ENCODE measurements at regions not wholly inside any gene's neighbourhood (a gene's known extent, or its start where the extent isn't known, plus 50 kb on each side); places are given as distances from the start of the nearest gene placed in this dataset.
A peak's percentile ranks its signal among the peaks of the same experiment; 100 is the strongest.
"Not testable (repeated sequence)": the region's sequence is repeated elsewhere in the genome, so short reads cannot be mapped to it uniquely, and the experiment has no call there.

DNA sequence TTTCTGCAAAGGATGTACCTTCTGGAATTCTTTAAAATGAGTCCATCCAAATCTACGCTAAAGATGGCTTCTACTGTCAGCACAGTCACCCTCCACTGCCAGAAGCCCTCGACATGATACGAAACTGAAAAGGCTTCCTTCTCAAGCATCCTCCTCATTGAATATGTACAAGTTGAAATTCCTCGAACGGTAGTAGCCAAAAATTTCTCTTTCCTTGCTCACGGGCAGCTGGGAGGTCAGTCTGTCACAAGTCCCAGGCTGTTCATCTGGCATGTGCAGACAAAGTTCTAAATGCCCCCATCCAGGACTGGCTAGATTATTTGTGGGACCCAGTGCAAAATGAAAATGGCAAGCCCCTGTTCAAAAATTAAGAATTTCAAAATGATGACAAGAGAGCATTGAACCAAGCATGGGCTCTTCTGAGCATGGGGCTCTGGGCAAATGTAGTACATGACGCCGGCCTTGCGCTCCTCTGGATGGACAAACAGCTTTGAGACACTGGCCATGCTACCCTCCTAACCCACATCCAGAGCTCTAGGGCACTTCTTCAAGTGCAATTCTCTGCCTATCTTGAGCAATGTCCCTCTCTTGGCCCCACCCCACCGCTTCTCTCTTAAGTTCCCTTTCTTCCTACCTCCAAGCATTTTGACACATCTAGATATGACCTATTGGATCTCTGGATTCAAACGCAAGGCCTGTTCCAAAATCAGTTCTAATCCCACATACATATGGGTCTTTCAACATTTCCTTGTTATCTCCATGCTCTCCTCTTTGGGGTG, 78.9 kb upstream of the FLT1 start:
- DNase-seq (ENCODE audit: low read depth) = no peak

DNA sequence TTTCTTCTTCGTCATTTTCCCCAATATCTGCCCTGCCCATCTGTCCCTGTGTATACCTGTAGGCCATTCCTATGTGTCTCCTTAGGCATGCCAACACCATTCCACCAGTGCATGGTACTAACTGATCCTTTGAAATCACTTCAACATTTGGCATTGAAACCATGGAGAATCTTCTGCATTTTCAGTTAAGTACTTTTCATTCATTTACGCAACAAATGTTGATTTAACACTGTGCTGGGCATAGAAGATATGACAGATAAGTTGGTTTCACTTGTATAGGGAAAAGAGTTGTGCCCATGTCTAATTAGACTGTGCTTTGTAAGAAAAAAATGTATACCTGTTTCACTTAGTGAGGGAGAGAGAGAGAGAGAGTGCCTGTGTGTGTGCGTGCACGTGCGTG, 77.9 kb upstream of the FLT1 start:
- DNase-seq (ENCODE audit: low read depth) = no peak

DNA sequence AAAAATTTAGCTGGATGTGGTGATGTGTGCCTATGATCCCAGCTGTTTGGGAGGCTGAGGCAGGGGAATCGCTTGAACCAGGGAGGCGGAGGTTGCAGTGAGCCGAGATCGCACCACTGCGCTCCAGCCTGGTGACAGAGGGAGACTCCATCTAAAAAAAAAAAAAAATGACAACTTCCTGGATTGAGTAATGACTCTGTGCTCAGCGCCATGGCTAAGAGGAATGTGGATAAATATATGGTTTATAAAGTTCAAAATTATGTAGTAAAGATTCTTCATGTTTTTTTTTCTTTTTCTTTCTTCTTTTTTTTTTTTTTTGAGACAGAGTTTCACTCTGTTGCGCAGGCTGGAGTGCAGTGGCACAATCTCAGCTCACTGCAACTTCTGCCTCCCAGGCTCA, 75.4 kb upstream of the FLT1 start:
- not testable (repeated sequence) for DNase-seq (ENCODE audit: low read depth)

DNA sequence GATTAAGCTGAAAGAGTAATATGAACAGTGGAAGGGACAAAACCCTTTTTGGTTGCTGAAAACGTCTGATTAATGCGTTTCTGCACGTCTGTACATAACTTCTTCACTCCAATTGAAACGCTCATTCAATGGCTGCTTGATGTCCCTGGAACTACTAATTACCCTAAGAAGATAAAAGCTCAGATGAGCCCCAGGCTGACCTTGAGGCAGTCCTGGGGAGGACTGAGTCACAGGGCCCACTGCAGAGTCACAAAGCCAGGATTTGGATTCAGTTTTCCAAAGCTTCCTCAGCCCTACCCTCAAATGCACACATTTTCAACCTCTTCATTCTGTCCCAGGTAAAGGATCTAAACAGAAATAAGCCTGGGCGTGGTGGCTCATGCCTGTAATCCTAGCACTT, 75.0 kb upstream of the FLT1 start:
- no peak for DNase-seq (ENCODE audit: low read depth)

DNA sequence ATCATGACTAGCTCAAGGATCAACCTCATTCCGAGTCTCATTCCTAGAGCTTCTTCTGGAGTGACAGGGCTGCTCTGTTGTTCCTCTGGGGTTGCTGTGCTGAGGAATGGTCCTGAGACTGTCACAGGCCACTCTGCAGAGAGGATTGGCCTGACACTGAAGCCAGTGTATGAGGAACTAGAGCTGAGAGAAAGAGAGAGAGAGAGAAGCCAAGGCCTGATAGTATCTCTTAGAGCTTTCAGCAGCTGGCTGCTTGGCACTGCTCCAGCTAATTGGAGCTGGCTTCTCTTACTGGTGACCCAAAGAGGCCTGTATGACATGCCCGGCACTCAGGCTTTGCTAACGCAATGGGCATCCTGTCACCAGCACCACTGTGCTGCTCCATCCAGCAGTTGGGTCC, 73.4 kb upstream of the FLT1 start:
- no peak for DNase-seq (ENCODE audit: low read depth)

DNA sequence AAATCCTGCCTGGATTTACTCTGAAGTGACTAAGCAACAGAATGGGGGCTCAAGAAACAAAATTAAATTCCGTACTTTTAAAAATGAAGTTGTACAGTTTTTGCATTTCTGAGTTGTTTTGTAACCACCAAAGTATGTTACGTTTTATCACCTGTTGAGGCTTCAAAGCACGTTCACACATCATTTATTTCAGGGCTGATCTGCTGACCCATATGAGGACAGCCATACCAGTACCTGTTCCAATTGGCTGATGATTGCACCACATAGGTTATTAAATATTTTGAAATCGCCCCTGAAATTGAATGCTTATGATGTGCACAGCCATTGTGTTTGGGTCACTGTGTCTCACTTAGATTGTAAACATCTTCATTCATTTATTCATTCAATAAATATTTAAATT, 72.0 kb upstream of the FLT1 start:
- no peak for DNase-seq (ENCODE audit: low read depth)

DNA sequence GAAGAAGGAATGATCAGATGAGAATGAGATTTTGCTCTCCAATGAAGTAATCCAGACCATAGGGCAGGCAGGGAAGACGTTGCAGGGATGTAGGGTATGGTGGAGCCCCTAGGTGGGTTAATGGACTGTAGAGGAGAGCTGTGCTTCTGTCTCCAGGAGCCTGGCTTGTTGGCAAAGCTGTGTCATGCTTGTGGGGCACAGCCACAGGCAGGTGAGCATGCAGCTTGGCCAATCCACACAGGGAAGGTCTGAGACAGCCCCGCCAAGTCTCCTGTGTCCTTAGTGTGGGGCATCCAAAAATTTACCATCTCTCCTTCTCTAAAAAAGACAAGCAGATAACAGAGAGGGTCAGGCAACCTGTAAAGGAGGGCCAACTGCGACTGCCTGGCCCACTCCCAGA, 71.4 kb upstream of the FLT1 start:
- DNase-seq (ENCODE audit: low read depth) = no peak

DNA sequence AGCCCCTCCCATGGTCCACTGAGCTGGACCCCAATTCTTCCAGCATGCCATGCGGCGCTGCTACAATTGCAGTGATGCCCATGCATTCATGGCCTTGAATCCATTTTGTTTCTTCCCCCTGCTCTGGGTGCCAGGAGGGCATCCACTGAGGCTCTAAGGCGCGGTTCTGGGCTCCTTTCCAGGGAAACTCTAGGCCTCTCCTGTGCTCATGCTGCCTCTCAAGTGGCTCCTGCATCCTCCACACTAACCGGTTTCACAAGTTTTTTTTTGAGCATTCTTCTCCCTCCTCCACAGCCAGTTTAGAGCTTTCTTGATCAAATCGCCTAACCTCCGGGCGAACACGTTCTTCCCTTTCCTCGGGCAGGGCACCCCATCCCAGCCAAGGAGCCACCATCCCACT, 69.1 kb upstream of the FLT1 start:
- no peak for DNase-seq (ENCODE audit: low read depth)

DNA sequence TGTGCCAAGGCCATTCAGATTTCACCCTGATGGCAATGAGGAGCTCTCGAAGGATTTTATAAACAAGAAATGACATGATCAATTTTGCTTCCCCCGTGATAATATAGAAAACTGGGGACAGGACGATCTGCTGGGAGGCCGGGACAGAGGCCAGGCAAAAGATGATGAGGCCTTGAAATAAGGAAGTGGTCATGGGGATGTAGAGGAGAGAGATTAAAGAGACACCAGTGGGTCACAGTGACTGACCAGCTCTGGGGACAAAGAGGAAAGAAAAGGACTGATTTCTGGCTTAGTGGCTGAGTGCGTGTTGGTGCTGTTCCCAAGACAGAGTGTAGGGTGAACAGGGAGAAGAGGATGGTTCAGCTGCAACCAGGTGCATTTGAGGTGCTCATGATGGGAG, 68.7 kb upstream of the FLT1 start:
- no peak for DNase-seq (ENCODE audit: low read depth)

DNA sequence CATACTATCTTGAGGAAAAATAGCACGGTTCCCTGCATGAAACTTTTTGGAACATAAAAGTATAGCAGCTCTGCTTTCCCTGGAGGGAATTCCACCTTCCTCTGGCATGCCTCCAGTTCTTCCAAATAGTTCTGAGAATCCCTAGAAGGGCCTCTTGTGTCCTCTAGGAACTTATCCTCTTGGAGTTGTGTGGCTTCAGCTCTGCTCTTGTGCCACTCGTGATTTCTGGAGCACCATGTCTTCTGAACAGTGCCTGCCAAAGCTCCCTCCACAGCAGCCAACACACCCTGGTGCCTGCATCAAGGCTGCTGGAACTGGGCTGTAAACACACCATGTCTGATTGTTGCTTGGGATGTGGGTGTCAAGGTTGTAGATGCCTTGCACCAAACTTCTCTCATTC, 65.7 kb upstream of the FLT1 start:
- no peak for DNase-seq (ENCODE audit: low read depth)

DNA sequence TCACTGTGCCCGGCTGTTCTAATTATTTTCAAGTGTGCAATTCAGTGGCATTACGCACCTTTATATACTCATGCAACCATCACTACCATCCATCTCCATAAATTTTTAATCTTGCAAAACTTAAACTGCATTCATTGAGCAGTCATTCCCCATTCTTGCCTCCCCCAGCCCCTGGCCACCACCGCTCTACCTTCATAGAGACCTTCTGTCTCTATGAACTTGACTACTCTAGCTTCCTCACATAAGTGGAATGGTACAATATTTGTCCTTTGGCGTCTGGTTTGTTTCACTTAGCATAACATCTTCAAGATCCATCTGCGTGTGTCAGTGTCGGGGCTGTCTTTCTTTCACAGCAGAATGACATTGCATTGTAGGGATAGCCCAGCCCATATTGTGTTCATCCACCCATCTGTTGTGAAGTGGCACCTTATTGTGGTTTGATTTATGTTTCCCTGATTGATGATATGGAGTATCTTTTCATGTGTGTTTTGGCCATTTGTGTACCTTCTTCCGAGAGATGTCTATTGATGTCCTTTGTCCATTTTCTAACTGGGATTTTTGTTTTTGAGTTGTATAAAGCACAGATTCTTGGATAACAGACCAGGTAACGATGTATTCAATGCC, 64.8 kb upstream of the FLT1 start:
- no peak for DNase-seq (ENCODE audit: low read depth)

DNA sequence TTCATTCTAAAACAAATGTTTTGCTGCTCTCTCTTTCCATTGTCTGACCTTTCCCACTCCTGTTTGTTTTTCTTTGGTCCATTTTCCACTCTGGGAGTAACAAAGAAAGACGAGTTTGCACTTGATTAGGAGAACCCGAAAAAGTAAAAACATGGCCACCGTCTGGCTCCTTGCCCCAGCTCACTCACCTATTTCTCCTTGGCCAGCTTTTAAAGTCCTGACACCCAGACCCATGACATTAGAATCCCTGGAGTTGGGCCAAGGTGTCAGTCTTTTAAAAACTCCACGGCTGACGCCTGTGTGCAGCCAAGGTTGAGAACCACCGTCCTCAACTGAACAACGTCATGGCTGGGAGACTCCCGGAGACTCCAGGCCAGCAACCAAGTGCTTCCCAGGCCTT, 63.6 kb upstream of the FLT1 start:
- DNase-seq (ENCODE audit: low read depth) = no peak

DNA sequence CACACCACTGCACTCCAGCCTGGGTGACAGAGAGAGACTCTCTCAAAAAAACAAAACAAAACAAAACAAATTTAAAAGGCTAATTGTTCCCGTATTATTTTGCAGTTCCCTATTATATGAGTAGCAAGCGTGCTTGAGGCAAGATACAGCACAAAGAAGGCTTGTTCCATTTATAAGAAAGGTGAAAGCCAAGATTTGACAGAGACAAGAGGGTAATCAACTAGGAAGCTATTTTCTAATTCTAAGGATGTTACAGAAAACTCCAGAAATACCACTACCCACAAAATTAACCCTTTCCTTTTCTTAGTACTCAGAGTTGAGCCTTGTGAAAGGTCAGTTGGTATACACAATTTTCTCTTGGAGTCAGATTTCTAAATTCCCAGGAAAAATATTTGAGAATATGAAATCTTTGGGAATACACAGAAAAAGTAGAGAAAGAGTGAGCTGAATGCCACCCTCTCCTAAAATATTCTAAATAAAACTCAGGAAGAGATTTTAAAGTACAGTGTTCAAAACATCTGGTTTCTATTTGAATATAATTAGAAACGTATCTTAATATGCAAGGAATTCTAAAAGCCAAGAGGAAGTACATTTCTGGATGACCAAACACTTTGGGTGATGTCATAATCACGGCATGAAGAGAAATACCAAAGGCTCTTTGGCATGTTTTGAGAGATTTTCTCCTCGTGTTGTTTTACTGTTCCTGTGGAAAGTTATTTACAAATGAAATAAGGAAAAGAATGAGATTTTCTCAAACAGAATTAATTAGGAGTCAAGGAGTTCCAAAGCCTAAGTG, 63.0 kb upstream of the FLT1 start:
- peak; percentile 22 for DNase-seq (ENCODE audit: low read depth)

DNA sequence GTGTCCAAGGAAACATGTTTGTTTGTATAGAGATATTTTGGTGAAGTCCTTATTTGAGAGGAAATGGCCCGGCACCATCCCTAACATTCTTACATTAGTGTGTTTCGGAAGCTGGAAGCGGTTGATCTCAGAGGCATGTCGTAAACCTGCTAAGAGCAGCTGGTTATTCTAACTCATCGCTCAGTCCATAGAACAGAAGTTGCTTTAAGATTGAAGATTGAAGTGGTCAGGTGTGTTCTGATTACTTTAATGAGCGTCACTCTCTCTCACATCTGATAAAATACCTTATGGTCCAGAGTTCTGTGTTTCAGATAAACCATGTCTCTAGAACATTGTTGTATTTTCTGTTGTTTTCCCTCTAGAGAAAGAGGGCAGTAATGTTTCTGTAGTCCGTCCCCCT, 60.2 kb upstream of the FLT1 start:
- no peak for DNase-seq (ENCODE audit: low read depth)

DNA sequence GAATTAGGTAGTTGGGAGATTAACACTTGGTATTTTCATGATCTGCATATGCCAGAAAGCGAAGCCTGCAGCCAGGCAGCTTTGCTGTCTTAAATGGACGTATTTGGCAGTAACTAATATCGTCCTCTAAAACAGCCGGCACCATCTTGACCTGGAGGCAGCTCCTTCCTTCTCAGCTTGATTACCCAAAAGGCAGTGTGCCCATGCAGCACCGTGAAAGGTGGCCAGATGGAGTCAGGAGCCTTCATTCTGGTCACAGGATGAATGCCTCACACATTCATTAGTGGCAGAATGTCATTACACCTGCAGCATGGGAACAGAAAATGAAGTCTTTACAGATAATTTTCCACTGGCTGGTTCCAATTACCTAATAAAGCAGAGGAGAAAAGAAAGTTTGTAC, 59.0 kb upstream of the FLT1 start:
- no peak for DNase-seq (ENCODE audit: low read depth)

DNA sequence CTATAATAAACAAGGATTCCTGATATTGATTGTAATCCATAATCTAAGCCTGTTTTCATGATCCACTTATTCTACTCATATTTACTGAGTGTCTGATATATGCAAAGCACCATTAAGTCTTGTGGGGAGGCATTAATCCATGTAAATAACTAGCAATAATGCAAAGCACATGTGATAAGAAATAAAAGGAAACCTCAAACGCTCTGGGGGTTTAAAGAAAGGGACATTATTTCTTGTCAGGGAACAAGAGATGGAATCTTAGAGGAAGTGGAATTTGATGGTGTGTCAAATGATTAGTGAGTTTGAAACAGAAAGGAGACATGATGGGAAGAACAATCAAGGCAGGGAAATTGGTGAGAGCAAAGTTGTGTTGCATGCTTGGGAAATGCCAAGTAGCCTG, 57.4 kb upstream of the FLT1 start:
- no peak for DNase-seq (ENCODE audit: low read depth)

DNA sequence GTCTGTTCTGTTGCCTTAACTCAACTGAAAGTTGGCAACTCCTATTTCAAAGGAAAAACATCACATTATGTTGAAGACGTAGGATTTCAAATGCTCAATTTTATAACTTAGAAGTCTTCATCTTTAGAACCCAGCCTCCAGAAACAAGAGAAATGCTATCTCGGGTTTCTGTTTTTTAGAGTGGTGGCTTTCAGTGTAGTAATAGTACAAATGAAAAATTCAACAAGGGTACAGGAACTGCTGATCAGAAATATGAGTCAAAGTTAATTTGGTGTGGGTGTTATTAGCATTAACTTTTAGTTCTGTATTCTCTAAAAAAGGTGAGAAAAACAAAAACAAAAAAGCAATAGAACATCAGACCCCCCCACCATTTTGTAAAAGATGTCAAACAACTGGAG, 56.6 kb upstream of the FLT1 start:
- DNase-seq (ENCODE audit: low read depth) = no peak

DNA sequence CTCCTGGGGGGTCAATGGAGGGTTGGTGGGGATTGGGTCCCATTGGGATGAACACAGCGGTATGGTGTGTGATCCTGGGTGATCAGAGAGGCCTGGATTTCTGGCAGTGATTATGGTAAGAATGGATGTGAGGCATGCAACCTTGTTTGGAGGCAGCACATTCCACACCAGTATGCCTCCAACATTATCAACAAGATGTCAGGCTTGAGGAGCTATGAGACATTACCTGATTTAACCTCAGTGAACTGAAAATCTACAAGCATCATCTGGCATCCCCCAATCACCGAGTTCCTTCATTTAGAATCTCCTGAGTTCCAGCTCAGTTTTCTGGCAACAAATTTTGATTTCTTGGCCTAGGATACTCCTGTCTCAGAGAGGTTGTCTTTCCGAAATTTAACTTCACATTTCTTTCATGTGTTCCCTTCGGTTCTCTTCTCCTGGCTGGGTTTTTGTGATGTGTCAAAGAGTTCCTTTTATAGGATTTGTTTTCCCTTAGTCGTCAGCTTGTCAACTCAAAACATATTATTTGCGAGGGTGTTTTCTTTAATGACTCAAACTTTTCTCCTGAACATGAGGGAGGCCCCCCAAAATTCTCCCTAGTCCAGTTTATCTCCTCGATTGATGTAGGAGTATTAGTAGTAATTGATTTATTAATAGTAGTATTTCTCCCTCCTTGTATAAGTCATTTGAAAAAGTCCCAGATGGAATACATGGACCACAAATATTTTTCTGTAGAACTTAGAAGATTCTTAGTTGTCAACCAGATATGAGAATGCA, 56.0 kb upstream of the FLT1 start:
- DNase-seq (ENCODE audit: low read depth) = no peak

DNA sequence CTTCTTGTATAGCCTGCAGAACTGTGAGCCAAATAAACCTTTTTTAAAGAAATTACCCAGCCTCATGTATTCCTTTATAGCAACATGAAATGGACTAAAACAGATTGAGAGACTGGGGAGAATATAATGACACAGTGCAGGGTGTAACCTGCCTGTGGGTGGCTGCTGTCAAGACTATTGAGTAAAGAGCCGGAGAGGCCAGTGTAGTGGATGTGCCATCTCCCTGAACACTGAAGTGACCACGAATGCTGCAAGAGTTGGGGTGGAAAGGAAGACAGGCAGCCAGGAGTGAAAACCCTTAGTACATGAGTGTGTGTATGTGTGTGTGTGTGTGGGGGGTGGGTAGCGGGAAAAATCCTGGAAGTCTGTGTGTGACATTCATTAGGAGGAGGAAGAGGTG, 55.2 kb upstream of the FLT1 start:
- DNase-seq (ENCODE audit: low read depth) = no peak

DNA sequence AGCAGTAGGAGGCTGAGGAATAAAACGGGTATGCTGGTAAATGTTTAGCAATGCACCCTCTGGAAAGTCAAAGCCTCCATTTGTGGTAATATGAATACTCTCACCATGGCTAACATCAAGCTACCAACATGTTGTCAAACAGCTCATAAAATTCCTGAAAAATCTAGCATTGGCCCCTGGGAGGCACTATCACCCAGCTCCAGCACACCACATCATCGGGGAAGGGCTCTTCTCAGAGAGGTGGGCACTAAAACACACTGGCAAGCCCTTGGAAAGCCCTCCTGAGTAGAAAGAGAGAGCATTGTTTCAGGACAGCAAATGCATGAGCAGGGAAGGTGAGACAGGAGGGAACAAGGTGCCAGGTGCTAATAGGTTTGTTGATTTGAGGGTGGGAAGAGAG, 53.9 kb upstream of the FLT1 start:
- no peak for DNase-seq (ENCODE audit: low read depth)

DNA sequence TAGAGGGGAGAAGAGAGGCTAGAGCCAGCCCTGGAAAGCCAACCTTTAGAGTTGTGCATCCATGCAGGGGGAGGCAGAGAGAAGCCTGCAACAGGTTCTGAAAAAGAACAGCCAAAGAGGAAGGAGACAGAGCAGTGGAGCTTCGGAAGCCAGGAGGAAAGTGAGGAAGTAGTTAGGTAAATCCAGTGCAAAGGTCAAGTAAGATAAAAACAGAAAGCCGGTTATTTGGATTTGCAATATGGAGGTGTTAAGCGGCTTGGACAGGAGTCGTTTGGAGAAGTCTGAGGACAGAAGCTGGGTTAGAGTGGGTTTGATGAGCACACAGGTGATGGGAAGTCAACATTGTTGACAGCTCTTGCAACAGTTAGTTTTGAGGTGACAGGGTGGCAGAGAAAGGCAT, 53.5 kb upstream of the FLT1 start:
- DNase-seq (ENCODE audit: low read depth) = no peak

DNA sequence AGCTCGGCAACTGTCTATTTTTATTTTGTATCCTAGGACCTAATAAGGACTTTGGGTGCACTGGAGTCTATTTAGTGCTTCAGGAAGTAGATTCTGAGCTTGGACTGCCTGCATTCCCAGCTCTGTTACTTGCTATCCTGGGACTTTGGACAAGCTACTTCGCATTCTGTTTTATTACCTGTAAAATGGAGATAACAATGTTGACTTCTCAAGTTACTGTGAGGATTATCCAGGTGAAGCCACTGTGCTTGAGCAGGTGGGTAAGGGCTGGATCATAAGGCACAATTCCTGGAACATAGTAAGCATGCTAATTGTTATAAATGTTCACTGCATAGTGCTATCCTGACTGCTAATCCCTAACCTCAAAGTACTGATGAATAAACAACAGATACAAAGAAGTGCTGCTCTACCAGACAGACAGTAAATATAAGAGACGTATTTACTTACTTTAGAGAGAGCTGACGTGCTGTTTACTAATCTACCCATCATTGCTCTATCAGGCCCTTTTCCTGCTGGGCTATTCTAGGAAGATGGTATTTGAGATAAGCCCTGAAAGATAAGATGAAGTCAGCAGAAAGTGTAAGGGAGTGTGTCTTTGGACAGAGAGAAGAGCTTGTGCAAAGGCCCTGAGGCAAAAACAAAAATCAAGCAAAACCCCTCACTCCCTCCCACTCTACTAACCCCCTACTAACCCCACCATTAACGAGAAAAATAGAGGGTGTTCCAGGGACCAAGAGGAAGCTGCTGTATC, 50.8 kb upstream of the FLT1 start:
- DNase-seq (ENCODE audit: low read depth) = no peak

All from Daoy (cell line).